Adipocyte (in vitro differentiated cells): ENCODE measurements at regions not wholly inside any gene's neighbourhood (a gene's known extent, or its start where the extent isn't known, plus 50 kb on each side); places are given as distances from the start of the nearest gene placed in this dataset.
"Not testable (repeated sequence)": the region's sequence is repeated elsewhere in the genome, so short reads cannot be mapped to it uniquely, and the experiment has no call there.

Experiments
- DNase-seq: peaks from one replicate; pipeline ENCODE4 v3.0.0-alpha.2; 2015; ENCODE audit warnings: low read depth
- H3K27me3 ChIP-seq: replicated peaks from 2 replicates; pipeline ENCODE4 v1.7.0; 2013; ENCODE audit warnings: mild to moderate bottlenecking, low read length, moderate library complexity; ENCODE audit not compliant: control insufficient read depth, insufficient read depth
- H3K36me3 ChIP-seq: 2 replicates; pipeline ENCODE4 v1.7.0; 2013; ENCODE audit warnings: low read length, mild to moderate bottlenecking, moderate library complexity; ENCODE audit not compliant: control insufficient read depth, insufficient read depth, severe bottlenecking
- H3K4me1 ChIP-seq: 2 replicates; pipeline ENCODE4 v1.7.0; 2013; ENCODE audit warnings: mild to moderate bottlenecking, low read length, moderate library complexity; ENCODE audit not compliant: control insufficient read depth, insufficient read depth
- H3K4me3 ChIP-seq: 2 replicates; pipeline ENCODE4 v1.7.0; 2013; ENCODE audit warnings: mild to moderate bottlenecking, low read length, moderate library complexity
- H3K9ac ChIP-seq: 2 replicates; pipeline ENCODE4 v1.7.0; 2013; ENCODE audit warnings: mild to moderate bottlenecking, low read length, moderate library complexity
- H3K9me3 ChIP-seq: 2 replicates; pipeline ENCODE4 v1.7.0; 2013; ENCODE audit warnings: mild to moderate bottlenecking, low read length, moderate library complexity; ENCODE audit not compliant: control insufficient read depth

- H3K9ac ChIP-seq, result no peak overlapping the region
- no peak for DNase-seq
- no peaks in the 10 kb centered on the region for H3K4me1 ChIP-seq
- H3K9me3 ChIP-seq, result peaks cover 7% of the 10 kb centered on the region
- no peaks in the 10 kb centered on the region for H3K36me3 ChIP-seq
- H3K27me3 ChIP-seq, result no peaks in the 10 kb centered on the region
- no peak overlapping the region for H3K4me3 ChIP-seq
These were observed 137.4 kb downstream of the TMEM114 start for GRCh38 chr16:8452941-8453340.

DNA sequence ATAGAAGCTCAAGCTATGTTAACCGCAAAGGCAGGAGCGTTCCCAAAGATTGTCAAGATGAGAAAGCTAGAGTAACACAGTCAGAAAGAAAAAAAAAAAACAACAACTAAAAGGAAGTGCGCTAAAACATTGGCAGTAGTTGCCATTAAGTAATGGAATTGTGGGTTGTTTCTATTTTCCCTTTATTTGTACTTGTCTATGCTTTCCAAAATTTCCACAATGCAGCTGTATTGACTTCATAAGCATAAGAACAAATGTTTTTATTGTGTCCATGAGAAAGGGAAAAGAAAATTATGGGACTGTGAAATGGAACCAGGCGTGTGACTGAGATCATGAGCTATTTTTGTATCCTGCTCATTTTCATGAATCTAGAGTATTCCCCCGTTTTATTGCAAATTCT lies 153.4 kb downstream of the TMEM114 start:
- no peaks in the 10 kb centered on the region for H3K36me3 ChIP-seq
- H3K9ac ChIP-seq, result no peak overlapping the region
- H3K4me1 ChIP-seq, result no peaks in the 10 kb centered on the region
- DNase-seq, result no peak
- H3K27me3 ChIP-seq, result no peaks in the 10 kb centered on the region
- H3K4me3 ChIP-seq, result no peak overlapping the region
- H3K9me3 ChIP-seq, result no peaks in the 10 kb centered on the region

DNA sequence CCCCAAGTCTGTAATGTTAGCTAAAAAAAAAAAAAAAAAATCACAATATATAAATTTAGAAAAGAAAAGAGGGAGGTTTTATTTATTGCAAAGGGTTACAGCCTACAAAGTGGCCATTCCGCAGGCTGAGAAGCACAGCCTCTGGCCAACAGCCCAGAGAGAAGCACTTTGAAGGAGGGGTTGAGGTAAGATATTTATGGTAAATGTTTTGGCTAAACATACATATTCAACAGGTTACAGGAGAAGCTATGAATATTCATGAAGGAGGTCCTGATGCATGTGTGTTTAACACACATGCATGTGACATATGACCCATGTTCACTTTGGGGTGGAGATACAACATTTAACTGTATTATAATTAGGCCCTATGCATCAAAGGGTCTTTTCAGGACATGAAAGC lies 158.5 kb downstream of the TMEM114 start:
- no peak for DNase-seq
- no peak overlapping the region for H3K9ac ChIP-seq
- no peaks in the 10 kb centered on the region for H3K9me3 ChIP-seq
- no peaks in the 10 kb centered on the region for H3K36me3 ChIP-seq
- no peak overlapping the region for H3K4me3 ChIP-seq
- H3K27me3 ChIP-seq, result no peaks in the 10 kb centered on the region
- no peaks in the 10 kb centered on the region for H3K4me1 ChIP-seq

GRCh38 chr16:8430401-8430800 lies 159.9 kb downstream of the TMEM114 start:
- no peak for DNase-seq
- H3K4me3 ChIP-seq, result no peak overlapping the region
- H3K4me1 ChIP-seq, result no peaks in the 10 kb centered on the region

DNA sequence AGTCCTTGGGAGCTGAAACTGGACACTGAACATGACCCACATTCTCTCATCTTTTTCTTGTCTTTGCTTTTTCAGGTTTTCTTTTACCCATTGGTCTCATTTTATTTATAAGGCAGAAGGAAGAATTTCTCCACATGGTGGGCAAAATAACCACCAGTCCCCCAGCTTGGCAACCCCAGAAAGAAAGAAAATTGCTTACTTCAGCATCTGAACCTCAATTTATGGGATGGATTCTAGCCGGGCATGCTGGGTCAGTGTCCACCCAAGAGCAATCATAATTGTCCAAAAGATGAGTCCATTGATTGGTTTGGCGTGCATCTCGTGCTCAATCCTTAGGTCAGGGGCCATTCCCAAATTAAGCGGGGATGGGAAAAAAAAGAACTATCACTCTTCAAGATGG lies 163.7 kb downstream of the TMEM114 start:
- no peak overlapping the region for H3K9ac ChIP-seq
- no peaks in the 10 kb centered on the region for H3K36me3 ChIP-seq
- DNase-seq, result no peak
- no peaks in the 10 kb centered on the region for H3K4me1 ChIP-seq
- no peak overlapping the region for H3K4me3 ChIP-seq
- H3K9me3 ChIP-seq, result no peaks in the 10 kb centered on the region
- no peaks in the 10 kb centered on the region for H3K27me3 ChIP-seq

More at GRCh38 chr16:8430401-8430800, 159.9 kb downstream of the TMEM114 start:
- Histone ChIP-seq H3K27me3 (no peaks in the 10 kb centered on the region), H3K9me3 (no peaks in the 10 kb centered on the region), H3K36me3 (no peaks in the 10 kb centered on the region), H3K9ac (no peak overlapping the region)

DNA sequence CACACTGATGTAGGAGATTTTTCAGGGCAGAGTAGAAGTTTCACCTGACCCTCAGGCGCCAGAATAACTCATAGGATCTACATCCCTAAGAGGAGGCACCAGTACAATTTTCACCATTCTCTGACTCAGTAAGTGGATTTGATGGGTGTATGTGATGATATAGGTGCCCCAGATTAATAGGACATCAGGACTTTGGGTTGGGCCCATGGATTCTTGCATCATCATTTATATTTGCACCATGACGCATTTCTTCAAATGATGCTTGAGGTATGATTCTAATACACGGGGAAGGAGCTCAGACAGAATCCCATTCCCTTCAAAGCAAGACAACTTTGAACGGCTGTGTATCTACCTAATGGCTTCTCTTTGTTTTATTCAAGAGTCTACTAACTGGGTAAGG lies 173.2 kb downstream of the TMEM114 start:
- H3K9ac ChIP-seq, result no peak overlapping the region
- no peak overlapping the region for H3K4me3 ChIP-seq
- no peaks in the 10 kb centered on the region for H3K27me3 ChIP-seq
- H3K36me3 ChIP-seq, result no peaks in the 10 kb centered on the region
- H3K9me3 ChIP-seq, result no peaks in the 10 kb centered on the region
- no peak for DNase-seq
- H3K4me1 ChIP-seq, result no peaks in the 10 kb centered on the region

DNA sequence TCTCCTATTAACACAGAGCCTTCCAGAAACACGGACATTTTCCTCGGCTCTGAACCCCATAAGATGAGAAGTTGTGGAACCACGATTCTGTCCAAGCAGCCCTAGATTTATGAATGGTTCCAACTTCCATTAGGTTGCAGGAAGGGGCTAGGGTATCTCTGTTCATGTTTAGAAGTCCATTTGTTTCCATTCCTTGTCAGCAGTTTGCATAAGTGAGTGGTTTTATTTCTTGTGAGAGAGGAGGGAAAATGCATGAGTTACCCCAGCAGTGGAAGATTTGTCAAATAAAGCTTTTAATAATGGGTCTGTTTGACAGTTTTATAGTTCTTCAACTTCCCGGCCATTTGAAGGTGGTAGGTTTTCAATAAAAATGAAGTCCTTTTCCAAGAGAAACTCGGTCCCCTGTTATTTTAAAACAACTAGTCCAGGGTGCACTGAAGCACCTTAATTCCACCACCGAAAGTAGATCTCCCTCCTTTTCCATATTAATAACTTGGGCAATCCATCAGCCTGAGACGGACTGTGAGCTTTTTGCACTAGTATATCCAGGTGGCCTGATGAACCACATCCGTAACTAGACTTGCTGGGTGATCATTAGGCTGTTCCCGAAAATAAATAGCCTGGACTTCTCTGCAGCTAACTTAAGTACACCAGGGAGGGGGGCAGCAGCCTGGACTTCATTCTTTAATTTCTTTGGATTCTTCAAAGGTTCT lies 181.3 kb downstream of the TMEM114 start:
- no peak for DNase-seq
- no peaks in the 10 kb centered on the region for H3K36me3 ChIP-seq
- no peak overlapping the region for H3K9ac ChIP-seq
- no peak overlapping the region for H3K4me3 ChIP-seq
- H3K27me3 ChIP-seq, result no peaks in the 10 kb centered on the region
- no peaks in the 10 kb centered on the region for H3K9me3 ChIP-seq
- H3K4me1 ChIP-seq, result no peaks in the 10 kb centered on the region

DNA sequence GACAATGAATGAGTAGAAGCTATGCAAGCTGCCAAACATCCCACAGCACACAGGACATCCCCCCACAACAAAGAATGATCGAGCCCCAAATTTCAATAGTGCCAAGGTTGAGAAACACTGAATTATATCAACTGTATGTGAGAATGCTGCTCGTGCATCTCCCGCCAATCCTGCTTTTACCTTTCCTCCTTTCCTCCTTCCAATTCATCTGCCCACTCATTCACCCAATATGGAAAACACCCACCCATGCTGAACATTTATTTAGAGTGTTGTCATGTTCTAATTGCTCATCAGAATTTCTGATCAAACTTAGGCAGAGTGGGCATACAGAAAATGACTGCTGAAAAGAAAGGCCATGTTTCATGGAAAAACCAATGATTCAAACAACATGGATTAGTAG lies 183.0 kb downstream of the TMEM114 start:
- Histone ChIP-seq H3K9ac (no peak overlapping the region), H3K36me3 (no peaks in the 10 kb centered on the region), H3K4me3 (no peak overlapping the region), H3K27me3 (no peaks in the 10 kb centered on the region), H3K9me3 (no peaks in the 10 kb centered on the region), H3K4me1 (no peaks in the 10 kb centered on the region)
- DNase-seq, result no peak

DNA sequence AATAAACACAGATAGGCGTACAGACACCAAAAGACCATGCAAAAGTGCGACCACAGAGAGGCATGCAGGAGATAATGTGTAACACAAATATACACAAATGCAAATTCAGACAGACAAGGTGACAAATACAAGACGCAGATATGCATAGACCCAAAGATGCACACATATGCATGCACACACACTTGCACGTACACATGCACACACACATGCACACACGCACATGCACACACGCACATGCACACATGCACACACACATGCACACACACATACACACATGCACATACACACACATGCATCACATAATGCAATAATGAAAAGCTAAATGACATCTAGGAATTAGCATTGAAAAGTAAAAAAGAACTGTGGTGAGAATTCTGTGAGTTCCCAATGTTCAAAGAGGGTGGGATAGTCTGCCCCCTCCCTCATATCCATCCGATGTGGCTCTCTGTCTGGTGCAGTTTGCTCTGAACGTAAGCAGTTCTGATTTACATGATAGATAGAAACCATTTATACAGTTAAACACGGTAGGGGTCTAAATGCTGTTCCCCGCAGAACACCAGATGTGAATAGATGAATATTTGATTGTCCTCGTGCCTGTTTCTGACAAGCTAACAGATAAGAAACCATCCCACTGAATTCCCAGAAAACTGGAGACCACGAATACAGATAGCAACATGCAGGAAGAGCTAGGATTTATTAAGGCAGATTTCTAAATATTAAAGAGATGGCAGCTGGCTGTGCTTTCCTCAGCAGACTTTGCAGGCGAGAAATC lies 186.1 kb downstream of the TMEM114 start:
- no peak for DNase-seq
- Histone ChIP-seq H3K4me3 (no peak overlapping the region), H3K9ac (no peak overlapping the region), H3K9me3 (no peaks in the 10 kb centered on the region), H3K27me3 (no peaks in the 10 kb centered on the region), H3K4me1 (no peaks in the 10 kb centered on the region), H3K36me3 (no peaks in the 10 kb centered on the region)

DNA sequence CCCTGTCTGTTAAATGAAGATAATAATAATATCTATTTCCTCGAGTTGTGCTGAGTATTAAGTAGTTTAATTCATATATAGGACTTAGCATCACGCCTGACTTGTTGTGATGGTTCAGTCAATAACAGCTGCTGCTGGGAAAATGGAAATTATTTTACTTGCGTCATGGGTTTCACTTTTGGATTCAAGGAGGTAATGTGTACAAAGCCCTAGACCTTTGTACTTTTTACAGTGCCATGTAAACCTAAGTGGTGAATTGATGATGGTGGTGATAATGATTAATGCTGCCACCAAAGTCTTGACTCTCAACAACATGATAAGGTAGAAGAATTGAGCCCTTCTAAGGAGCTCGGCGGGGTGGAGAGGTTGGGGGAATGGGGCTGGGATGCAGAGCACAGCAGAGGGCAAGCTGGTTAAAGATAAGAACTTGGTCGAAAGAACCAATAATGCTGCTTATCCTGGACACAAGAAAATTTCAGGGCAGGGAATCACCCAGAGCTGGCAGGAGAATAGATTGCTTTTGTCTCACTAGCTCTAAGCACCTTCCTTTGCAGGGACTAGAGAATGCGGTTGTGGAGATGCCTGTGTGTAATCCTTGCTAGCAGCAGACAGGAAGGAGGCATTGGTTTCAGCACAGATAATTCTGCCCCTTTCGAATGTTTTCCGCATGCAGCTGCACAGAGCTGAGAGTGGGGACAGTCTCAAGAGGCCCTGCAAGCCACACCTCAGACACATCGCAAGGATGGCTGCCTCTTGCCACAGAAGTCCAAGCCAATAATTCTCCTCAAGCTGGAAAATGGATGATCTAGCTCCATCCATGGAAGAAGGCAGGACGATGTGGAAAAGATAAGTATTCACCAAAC lies 187.1 kb downstream of the TMEM114 start:
- no peak overlapping the region for H3K4me3 ChIP-seq
- DNase-seq, result no peak
- H3K27me3 ChIP-seq, result no peaks in the 10 kb centered on the region
- no peaks in the 10 kb centered on the region for H3K4me1 ChIP-seq
- no peaks in the 10 kb centered on the region for H3K9me3 ChIP-seq
- H3K36me3 ChIP-seq, result no peaks in the 10 kb centered on the region
- H3K9ac ChIP-seq, result no peak overlapping the region

GRCh38 chr16:8400683-8401082 lies 189.6 kb downstream of the TMEM114 start:
- not testable (repeated sequence) for H3K9ac ChIP-seq, DNase-seq, H3K9me3 ChIP-seq, H3K4me1 ChIP-seq, H3K27me3 ChIP-seq, H3K36me3 ChIP-seq, H3K4me3 ChIP-seq
